Neural cell (in vitro differentiated cells): ENCODE measurements at regions not wholly inside any gene's neighbourhood (a gene's known extent, or its start where the extent isn't known, plus 50 kb on each side); places are given as distances from the start of the nearest gene placed in this dataset.

Experiments
- H2AFZ ChIP-seq: fragments of 200-600, 300-800 bp; sonication (generic), shearing (Covaris generic); 2 replicates; pipeline ENCODE4 v1.6.0; 2014; ENCODE audit warnings: low read depth, mild to moderate bottlenecking, antibody characterized with exemption, low read length, moderate library complexity
- H3F3A ChIP-seq: fragments of 200-600 bp; shearing (Covaris generic); 2 replicates; pipeline ENCODE4 v1.6.1; 2016; ENCODE audit warnings: mild to moderate bottlenecking, moderate library complexity, mixed read lengths, antibody characterized with exemption, low read length; ENCODE audit not compliant: insufficient read depth, poor library complexity, severe bottlenecking
- H3K27ac ChIP-seq: fragments of 200-600, 300-800 bp; sonication (generic), shearing (Covaris generic); 2 replicates; pipeline ENCODE4 v1.5.1; 2014; ENCODE audit warnings: mild to moderate bottlenecking, low read length, moderate library complexity
- H3K27me3 ChIP-seq: fragments of 300-800, 200-600 bp; sonication (generic), shearing (Covaris generic); 2 replicates; pipeline ENCODE4 v1.6.0; 2014; ENCODE audit warnings: mild to moderate bottlenecking, low read depth, low read length, moderate library complexity; ENCODE audit not compliant: insufficient read depth
- H3K36me3 ChIP-seq: fragments of 300-800, 200-600 bp; sonication (generic), shearing (Covaris generic); 2 replicates; pipeline ENCODE4 v1.5.1; 2014; ENCODE audit warnings: mild to moderate bottlenecking, antibody characterized with exemption, low read length, moderate library complexity; ENCODE audit not compliant: insufficient read depth
- H3K4me2 ChIP-seq: fragments of 300-800, 200-600 bp; sonication (generic), shearing (Covaris generic); 2 replicates; pipeline ENCODE4 v1.6.0; 2014; ENCODE audit warnings: mild to moderate bottlenecking, low read length
- H3K4me3 ChIP-seq: fragments of 300-800, 200-600 bp; sonication (generic), shearing (Covaris generic); 2 replicates; pipeline ENCODE4 v1.5.1; 2014; ENCODE audit warnings: mild to moderate bottlenecking, low read length, moderate library complexity
- H3K79me2 ChIP-seq: fragments of 200-600 bp; shearing (Covaris generic); replicated peaks from 2 replicates; pipeline ENCODE4 v1.6.0; 2014; ENCODE audit warnings: mild to moderate bottlenecking, low read length, moderate library complexity; ENCODE audit not compliant: insufficient read depth
- H3K9ac ChIP-seq: fragments of 300-800, 200-600 bp; sonication (generic), shearing (Covaris generic); 2 replicates; pipeline ENCODE4 v1.6.1; 2016; ENCODE audit warnings: mild to moderate bottlenecking, low read length, mixed read lengths
- H3K9me2 ChIP-seq: fragments of 200-600 bp; shearing (Covaris generic); 2 replicates; pipeline ENCODE4 v1.6.1; 2016; ENCODE audit warnings: mild to moderate bottlenecking, low read length, mixed read lengths; ENCODE audit not compliant: insufficient read depth
- H3K9me3 ChIP-seq: fragments of 200-600, 300-800 bp; sonication (generic), shearing (Covaris generic); 2 replicates; pipeline ENCODE4 v1.6.1; 2016; ENCODE audit warnings: mild to moderate bottlenecking, mixed run types, low read length, moderate library complexity, mixed read lengths
- H4K20me1 ChIP-seq: fragments of 200-600 bp; shearing (Covaris generic); 2 replicates; pipeline ENCODE4 v1.6.1; 2016; ENCODE audit warnings: mild to moderate bottlenecking, mixed run types; ENCODE audit not compliant: insufficient read depth
- CTCF ChIP-seq: fragments of 450-650 bp; IDR thresholded peaks from 2 replicates; pipeline ENCODE4 v1.5.1; 2014; ENCODE audit warnings: antibody characterized with exemption, mild to moderate bottlenecking, moderate library complexity; ENCODE audit not compliant: poor library complexity, severe bottlenecking
- EP300 ChIP-seq: fragments of 450-650 bp; conservative IDR thresholded peaks from 2 replicates; pipeline ENCODE4 v1.6.1; 2014; ENCODE audit warnings: antibody characterized with exemption, mild to moderate bottlenecking, moderate library complexity; ENCODE audit not compliant: poor library complexity, severe bottlenecking
- EZH2 ChIP-seq: fragments of 200-600, 300-800 bp; shearing (Covaris generic), sonication (generic); IDR thresholded peaks from 2 replicates; pipeline ENCODE4 v1.6.1; 2014; ENCODE audit warnings: antibody characterized with exemption, low read length, borderline replicate concordance, mild to moderate bottlenecking; ENCODE audit not compliant: insufficient read depth, poor library complexity, severe bottlenecking
- MXI1 ChIP-seq: fragments of 450-650 bp; conservative IDR thresholded peaks from 2 replicates; pipeline ENCODE4 v1.6.1; 2014; ENCODE audit warnings: antibody characterized with exemption, mild to moderate bottlenecking; ENCODE audit not compliant: poor library complexity, severe bottlenecking
- POLR2AphosphoS5 ChIP-seq: IDR thresholded peaks from 2 replicates; pipeline ENCODE4 v1.6.1; 2012
- RAD21 ChIP-seq: fragments of 450-650 bp; conservative IDR thresholded peaks from 2 replicates; pipeline ENCODE4 v1.6.1; 2014; ENCODE audit warnings: antibody characterized with exemption, mild to moderate bottlenecking, moderate library complexity
- REST ChIP-seq: IDR thresholded peaks from 2 replicates; pipeline ENCODE4 v1.6.1; 2012; ENCODE audit warnings: borderline replicate concordance
- SMC3 ChIP-seq: fragments of 450-650 bp; conservative IDR thresholded peaks from 2 replicates; pipeline ENCODE4 v1.6.1; 2014; ENCODE audit warnings: antibody characterized with exemption, mild to moderate bottlenecking, moderate library complexity; ENCODE audit not compliant: poor library complexity
- TAF1 ChIP-seq: IDR thresholded peaks from 2 replicates; pipeline ENCODE4 v1.6.1; 2012; ENCODE audit warnings: low read depth

GRCh38 chr11:24390762-24391161 lies 106.1 kb upstream of the LUZP2 start:
- no peaks in the 10 kb centered on the region for H4K20me1 ChIP-seq
- no peaks in the 10 kb centered on the region for H3K9me2 ChIP-seq
- no peak overlapping the region for H3K9ac ChIP-seq
- no peaks in the 10 kb centered on the region for H3K9me3 ChIP-seq
- no peak overlapping the region for H2AFZ ChIP-seq
- TF ChIP-seq RAD21, result no peak
- TF ChIP-seq POLR2AphosphoS5, result no peak
- H3K4me2 ChIP-seq, result no peak overlapping the region
- H3K27me3 ChIP-seq, result no peaks in the 10 kb centered on the region
- H3K36me3 ChIP-seq, result no peaks in the 10 kb centered on the region
- no peaks in the 10 kb centered on the region for H3F3A ChIP-seq
- H3K79me2 ChIP-seq, result no peaks in the 10 kb centered on the region
- H3K4me3 ChIP-seq, result no peak overlapping the region
- H3K27ac ChIP-seq, result no peak overlapping the region

- TF ChIP-seq RAD21, result no peak
- TF ChIP-seq TAF1, result no peak
- no peak for TF ChIP-seq REST
- no peak for TF ChIP-seq CTCF
- no peak for TF ChIP-seq MXI1
- TF ChIP-seq EZH2, result no peak
- TF ChIP-seq SMC3, result no peak
- TF ChIP-seq POLR2AphosphoS5, result no peak
- TF ChIP-seq EP300, result no peak
- H3K36me3 ChIP-seq, result no peaks in the 10 kb centered on the region
- H3K79me2 ChIP-seq, result no peaks in the 10 kb centered on the region
- no peak overlapping the region for H3K4me2 ChIP-seq
- no peaks in the 10 kb centered on the region for H3K9me3 ChIP-seq
- no peaks in the 10 kb centered on the region for H3F3A ChIP-seq
- H3K27ac ChIP-seq, result no peak overlapping the region
- no peak overlapping the region for H3K4me3 ChIP-seq
- H3K27me3 ChIP-seq, result no peaks in the 10 kb centered on the region
- no peaks in the 10 kb centered on the region for H3K9me2 ChIP-seq
- no peak overlapping the region for H2AFZ ChIP-seq
- no peaks in the 10 kb centered on the region for H4K20me1 ChIP-seq
- H3K9ac ChIP-seq, result no peak overlapping the region
These were observed 105.7 kb upstream of the LUZP2 start for GRCh38 chr11:24391167-24391566.

GRCh38 chr11:24400059-24400665 lies 96.7 kb upstream of the LUZP2 start:
- H3K4me3 ChIP-seq, result no peak overlapping the region
- H3K9me3 ChIP-seq, result no peaks in the 10 kb centered on the region
- H3F3A ChIP-seq, result no peaks in the 10 kb centered on the region
- H3K36me3 ChIP-seq, result no peaks in the 10 kb centered on the region
- H3K79me2 ChIP-seq, result no peaks in the 10 kb centered on the region
- no peak for TF ChIP-seq TAF1
- no peak for TF ChIP-seq MXI1
- no peak for TF ChIP-seq POLR2AphosphoS5
- no peak for TF ChIP-seq CTCF
- TF ChIP-seq RAD21, result no peak
- no peak for TF ChIP-seq REST
- TF ChIP-seq EZH2, result no peak
- TF ChIP-seq EP300, result no peak
- TF ChIP-seq SMC3, result no peak
- no peak overlapping the region for H3K27ac ChIP-seq
- H3K9me2 ChIP-seq, result no peaks in the 10 kb centered on the region
- no peak overlapping the region for H2AFZ ChIP-seq
- no peaks in the 10 kb centered on the region for H3K27me3 ChIP-seq
- H3K4me2 ChIP-seq, result no peak overlapping the region
- no peaks in the 10 kb centered on the region for H4K20me1 ChIP-seq
- H3K9ac ChIP-seq, result no peak overlapping the region
